A549 (cell line): ENCODE measurements at regions not wholly inside any gene's neighbourhood (a gene's known extent, or its start where the extent isn't known, plus 50 kb on each side); places are given as distances from the start of the nearest gene placed in this dataset.

Source experiments
- ATAC-seq, 2 experiments: fragments of 200-7000 bp in 1 of 2; fragments of >200 bp in 1 of 2; cut with Nextera tagmentation in 1 of 2; cut with Tn5 transposase in 1 of 2; 3 replicates each; pipeline versions ENCODE4 v1.8.0 to v1.9.1; 2018 to 2020; ENCODE audit warnings: mild to moderate bottlenecking in 1 of 2, moderate library complexity in 1 of 2
- CTCF ChIA-PET: fragments of 300-600 bp; sonication (Branson Sonifier 250); formaldehyde crosslinking; extraction: SDS; loops from one replicate; lab custom pipeline; 2021; ENCODE audit warnings: antibody characterized with exemption, inconsistent platforms; lab: Yijun Ruan, JAX
- POLR2A ChIA-PET: fragments of 350-600 bp; formaldehyde crosslinking; extraction: SDS; loops from one replicate; lab custom pipeline; 2021; ENCODE audit warnings: antibody characterized with exemption, inconsistent platforms; lab: Yijun Ruan, JAX
- DNase-seq, 2 experiments: peaks; one replicate each; pipeline versions ENCODE4 v3.0.0 to v3.0.0-alpha.2; 2011 to 2016; ENCODE audit warnings: low read depth in 1 of 2, low spot score in 1 of 2
- FAIRE-seq: peaks from 2 replicates; lab custom pipeline; 2011; peaks lifted over from hg19 to GRCh38; lab: Jason Lieb, UNC
- H3K27ac ChIP-seq, 2 experiments: fragments of >200 bp; sonication (Bioruptor Twin); formaldehyde crosslinking; 3 replicates each; pipeline ENCODE4 v1.5.1; 2016 to 2017
- H3K4me1 ChIP-seq: fragments of >200 bp; sonication (Bioruptor Twin); formaldehyde crosslinking; 3 replicates; pipeline ENCODE4 v1.6.1; 2016
- H3K4me2 ChIP-seq: fragments of >200 bp; sonication (Bioruptor Twin); formaldehyde crosslinking; 3 replicates; pipeline ENCODE4 v1.6.1; 2016
- H3K4me3 ChIP-seq: fragments of >200 bp; sonication (Bioruptor Twin); formaldehyde crosslinking; 3 replicates; pipeline ENCODE4 v1.5.1; 2016
- H3K9me3 ChIP-seq: fragments of >200 bp; sonication (Bioruptor Twin); formaldehyde crosslinking; 3 replicates; pipeline ENCODE4 v1.6.1; 2016
- ATOH8 ChIP-seq: fragments of 250-450 bp; sonication (Bioruptor Pico); IDR thresholded peaks from 2 replicates; pipeline ENCODE4 v1.5.0; 2020; ENCODE audit warnings: low read depth, mild to moderate bottlenecking, moderate library complexity
- BHLHE40 ChIP-seq: IDR thresholded peaks from 2 replicates; pipeline ENCODE4 v1.6.1; 2012; ENCODE audit warnings: low read depth, low read length, inconsistent platforms
- CEBPB ChIP-seq, 2 experiments: fragments of >200 bp in 1 of 2; sonication (Bioruptor Twin) in 1 of 2; formaldehyde crosslinking in 1 of 2; IDR thresholded peaks; 2 replicates each; pipeline ENCODE4 v1.6.1; 2012 to 2016
- EHF ChIP-seq: fragments of 250-450 bp; sonication (Bioruptor Pico); IDR thresholded peaks from 2 replicates; pipeline ENCODE4 v1.5.0; 2020; ENCODE audit warnings: mild to moderate bottlenecking
- ELK1 ChIP-seq: fragments of 150-350 bp; IDR thresholded peaks from 2 replicates; pipeline ENCODE4 v1.6.1; 2014; ENCODE audit warnings: low read depth, mild to moderate bottlenecking, low read length
- EP300 ChIP-seq, 2 experiments: fragments of >200 bp; sonication (Bioruptor Twin); formaldehyde crosslinking; IDR thresholded peaks; 2 replicates in 1 of 2; 3 replicates in 1 of 2; pipeline ENCODE4 v1.6.1; 2016 to 2017
- FOSL2 ChIP-seq, 2 experiments: fragments of 450-650 bp in 1 of 2; fragments of >200 bp in 1 of 2; sonication (Bioruptor Twin) in 1 of 2; formaldehyde crosslinking; IDR thresholded peaks; 2 replicates each; pipeline versions ENCODE4 v1.5.0 to v1.6.1; 2016 to 2020; ENCODE audit warnings: mild to moderate bottlenecking in 1 of 2, moderate library complexity in 1 of 2
- FOXS1 ChIP-seq: fragments of 250-450 bp; sonication (Bioruptor Pico); IDR thresholded peaks from 2 replicates; pipeline ENCODE4 v1.5.0; 2020; ENCODE audit warnings: mild to moderate bottlenecking, moderate library complexity
- JUNB ChIP-seq: fragments of >200 bp; sonication (Bioruptor Twin); formaldehyde crosslinking; IDR thresholded peaks from 2 replicates; pipeline ENCODE4 v1.6.1; 2016
- KDM1A ChIP-seq: fragments of 200-600 bp; sonication (generic); IDR thresholded peaks from 2 replicates; pipeline ENCODE4 v1.6.1; 2016; ENCODE audit warnings: low read depth, mild to moderate bottlenecking
- KDM5A ChIP-seq: fragments of 200-600 bp; sonication (generic); IDR thresholded peaks from 2 replicates; pipeline ENCODE4 v1.6.1; 2016; ENCODE audit warnings: antibody characterized with exemption, mild to moderate bottlenecking
- MYC ChIP-seq: IDR thresholded peaks from 2 replicates; pipeline ENCODE4 v1.6.1; 2012; ENCODE audit warnings: mild to moderate bottlenecking, inconsistent platforms, low read length, improper control_type of control experiment, borderline replicate concordance
- POLR2AphosphoS2 ChIP-seq: conservative IDR thresholded peaks from 2 replicates; pipeline ENCODE4 v1.6.1; 2012; ENCODE audit warnings: low read length, improper control_type of control experiment, inconsistent platforms
- RAD21 ChIP-seq, 2 experiments: fragments of >200 bp in 1 of 2; sonication (Bioruptor Twin) in 1 of 2; formaldehyde crosslinking in 1 of 2; IDR thresholded peaks in 1 of 2; conservative IDR thresholded peaks in 1 of 2; 2 replicates in 1 of 2; 3 replicates in 1 of 2; pipeline ENCODE4 v1.6.1; 2012 to 2018; ENCODE audit warnings: inconsistent platforms in 1 of 2
- ZFP36 ChIP-seq: fragments of 450-650 bp; IDR thresholded peaks from 2 replicates; pipeline ENCODE4 v1.6.1; 2014; ENCODE audit warnings: borderline replicate concordance; ENCODE audit not compliant: partially characterized antibody
- WGBS: methylation state at CpG from one replicate; pipeline ENCODE4 v1.1.6; 2017; ENCODE audit errors: missing lambda C conversion rate; 5-methylcytosine and 5-hydroxymethylcytosine counted together
- TF ChIP-seq, protein P1 (sequence below): fragments of 200-600 bp; sonication (generic); IDR thresholded peaks from 2 replicates; pipeline ENCODE4 v1.6.1; 2016; ENCODE audit warnings: antibody characterized with exemption, mild to moderate bottlenecking, moderate library complexity
- TF ChIP-seq, protein P2 (sequence below): fragments of 450-650 bp; IDR thresholded peaks from 2 replicates; pipeline ENCODE4 v1.6.1; 2014; ENCODE audit warnings: antibody characterized with exemption

- no peak for DNase-seq
- ChIA-PET CTCF (interaction anchor here (0.9 kb wide), 1 partner anchor 113 kb away, joined by 4 read pairs; no protein-coding TSS in a partner anchor), POLR2A (no interaction called here)
- ATAC-seq, result no peak
- peaks cover 21% of the 10 kb centered on the region for H3K4me1 ChIP-seq
- TF ChIP-seq KDM1A (no peak), FOSL2 (IDR thresholded peaks at IDR 0.05) (no peak), FOSL2 (CRISPR knock-in tag; IDR thresholded peaks at IDR 0.05) (no peak), RAD21 (conservative IDR thresholded peaks at IDR 0.05 in 1 of 2, IDR thresholded peaks at IDR 0.05 in 1 of 2) (no peak)
- 74% methylated on average over 3 of the region's 3 CpGs for WGBS
- no peak overlapping the region for H3K4me3 ChIP-seq
- H3K27ac ChIP-seq, result peak overlapping the region in 1 of 2 experiments; percentile 64; a peak in 2 of 6 replicates
- no peaks in the 10 kb centered on the region for H3K9me3 ChIP-seq
- FAIRE-seq, result no peak
- peak overlapping the region; percentile 39 for H3K4me2 ChIP-seq
These were observed 141.7 kb downstream of the LACC1 start for GRCh38 chr13:44021422-44021821.

GRCh38 chr13:44022196-44022595, 142.5 kb downstream of the LACC1 start:
- Histone ChIP-seq H3K27ac (peak overlapping the region; percentile 50 to 72; a peak in 5 of 6 replicates), H3K9me3 (no peaks in the 10 kb centered on the region), H3K4me2 (peak overlapping the region; percentile 39), H3K4me1 (peaks cover 20% of the 10 kb centered on the region; the same call in 2 of the 3 replicates), H3K4me3 (no peak overlapping the region)
- ChIA-PET POLR2A (no interaction called here), CTCF (no interaction called here)
- ATAC-seq (peak in 1 of 2 experiments; percentile 28; a peak in 1 of 6 replicates), FAIRE-seq (no peak), DNase-seq (peak in 1 of 2 experiments; percentile 44)
- WGBS, result 69% methylated on average over 2 of the region's 2 CpGs
- TF ChIP-seq CEBPB (IDR thresholded peaks at IDR 0.05) (peak in 1 of 2 experiments; percentile 58; a peak in 2 of 4 replicates), EP300 (IDR thresholded peaks at IDR 0.05) (0 out of 5 replicates have a peak, but pooled peaks of 1 of the 2 experiments have one; percentile 27), BHLHE40 (no peak), JUNB (no peak), POLR2AphosphoS2 (no peak)
- TF ChIP-seq, protein P1, sequence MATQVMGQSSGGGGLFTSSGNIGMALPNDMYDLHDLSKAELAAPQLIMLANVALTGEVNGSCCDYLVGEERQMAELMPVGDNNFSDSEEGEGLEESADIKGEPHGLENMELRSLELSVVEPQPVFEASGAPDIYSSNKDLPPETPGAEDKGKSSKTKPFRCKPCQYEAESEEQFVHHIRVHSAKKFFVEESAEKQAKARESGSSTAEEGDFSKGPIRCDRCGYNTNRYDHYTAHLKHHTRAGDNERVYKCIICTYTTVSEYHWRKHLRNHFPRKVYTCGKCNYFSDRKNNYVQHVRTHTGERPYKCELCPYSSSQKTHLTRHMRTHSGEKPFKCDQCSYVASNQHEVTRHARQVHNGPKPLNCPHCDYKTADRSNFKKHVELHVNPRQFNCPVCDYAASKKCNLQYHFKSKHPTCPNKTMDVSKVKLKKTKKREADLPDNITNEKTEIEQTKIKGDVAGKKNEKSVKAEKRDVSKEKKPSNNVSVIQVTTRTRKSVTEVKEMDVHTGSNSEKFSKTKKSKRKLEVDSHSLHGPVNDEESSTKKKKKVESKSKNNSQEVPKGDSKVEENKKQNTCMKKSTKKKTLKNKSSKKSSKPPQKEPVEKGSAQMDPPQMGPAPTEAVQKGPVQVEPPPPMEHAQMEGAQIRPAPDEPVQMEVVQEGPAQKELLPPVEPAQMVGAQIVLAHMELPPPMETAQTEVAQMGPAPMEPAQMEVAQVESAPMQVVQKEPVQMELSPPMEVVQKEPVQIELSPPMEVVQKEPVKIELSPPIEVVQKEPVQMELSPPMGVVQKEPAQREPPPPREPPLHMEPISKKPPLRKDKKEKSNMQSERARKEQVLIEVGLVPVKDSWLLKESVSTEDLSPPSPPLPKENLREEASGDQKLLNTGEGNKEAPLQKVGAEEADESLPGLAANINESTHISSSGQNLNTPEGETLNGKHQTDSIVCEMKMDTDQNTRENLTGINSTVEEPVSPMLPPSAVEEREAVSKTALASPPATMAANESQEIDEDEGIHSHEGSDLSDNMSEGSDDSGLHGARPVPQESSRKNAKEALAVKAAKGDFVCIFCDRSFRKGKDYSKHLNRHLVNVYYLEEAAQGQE, result no peak

DNA sequence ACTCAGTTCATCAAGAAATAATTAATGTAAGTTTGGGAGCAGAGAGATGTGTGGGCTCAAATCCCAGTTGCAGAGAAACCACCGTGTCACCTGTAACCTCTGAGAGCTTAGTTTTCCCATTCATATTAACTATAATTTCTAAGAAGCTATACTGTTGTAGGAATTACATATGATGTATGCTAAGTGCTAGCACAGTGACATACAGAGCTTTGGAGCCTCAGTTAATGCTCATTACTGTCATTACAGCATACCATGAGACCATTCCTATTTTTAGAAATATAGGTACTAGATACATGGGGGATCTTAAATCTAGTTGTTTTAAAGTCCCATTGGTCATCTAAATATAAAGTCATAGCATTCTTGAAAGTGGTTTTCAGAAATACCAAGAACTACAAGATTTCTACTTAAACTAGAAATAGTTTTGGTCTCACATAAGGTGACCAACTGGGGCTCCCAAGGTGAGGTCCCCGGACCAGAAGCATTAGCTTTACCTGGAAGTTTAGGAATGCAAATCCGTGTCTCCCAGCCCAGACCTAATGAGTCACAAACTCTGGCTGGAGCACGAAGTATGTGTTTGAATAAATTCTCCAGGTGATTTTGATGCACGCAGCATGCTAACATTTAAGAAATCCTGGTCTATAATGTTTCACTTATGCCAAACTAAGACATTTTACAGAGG, 144.6 kb downstream of the LACC1 start:
- CTCF ChIA-PET, result interaction anchor here (0.6 to 1.4 kb wide), 3 partner anchors 12 to 166 kb away, joined by 3 read pairs; no protein-coding TSS in a partner anchor
- TF ChIP-seq EHF (CRISPR knock-in tag) (no peak), MYC (no peak)
- no peak overlapping the region for H3K4me3 ChIP-seq
- no peak for DNase-seq
- FAIRE-seq, result no peak
- H3K27ac ChIP-seq, result no peak overlapping the region
- POLR2A ChIA-PET, result no interaction called here
- H3K9me3 ChIP-seq, result no peaks in the 10 kb centered on the region
- ATAC-seq, result no peak
- no peak overlapping the region for H3K4me2 ChIP-seq
- 77% methylated on average over 5 of the region's 5 CpGs for WGBS
- H3K4me1 ChIP-seq, result peaks cover 20% of the 10 kb centered on the region; the same call in 2 of the 3 replicates

GRCh38 chr13:44024846-44025195, 145.1 kb downstream of the LACC1 start:
- CTCF ChIA-PET, result interaction anchor here (0.6 kb wide), 1 partner anchor 81 kb away, joined by 3 read pairs; no protein-coding TSS in a partner anchor
- no peak overlapping the region for H3K4me3 ChIP-seq
- ATAC-seq (no peak), DNase-seq (no peak), FAIRE-seq (no peak)
- H3K4me2 ChIP-seq, result no peak overlapping the region
- H3K4me1 ChIP-seq, result peaks cover 20% of the 10 kb centered on the region; the same call in 2 of the 3 replicates
- WGBS, result 66% methylated on average over 4 of the region's 4 CpGs
- POLR2A ChIA-PET, result no interaction called here
- H3K9me3 ChIP-seq, result no peaks in the 10 kb centered on the region
- H3K27ac ChIP-seq, result no peak overlapping the region
- TF ChIP-seq FOXS1 (CRISPR knock-in tag), result no peak
- TF ChIP-seq, protein P1, result no peak
- TF ChIP-seq ELK1, result no peak
- TF ChIP-seq JUNB, result no peak
- TF ChIP-seq ATOH8 (CRISPR knock-in tag), result no peak
- TF ChIP-seq ZFP36, result no peak
- no peak for TF ChIP-seq KDM5A
- TF ChIP-seq, protein P2, sequence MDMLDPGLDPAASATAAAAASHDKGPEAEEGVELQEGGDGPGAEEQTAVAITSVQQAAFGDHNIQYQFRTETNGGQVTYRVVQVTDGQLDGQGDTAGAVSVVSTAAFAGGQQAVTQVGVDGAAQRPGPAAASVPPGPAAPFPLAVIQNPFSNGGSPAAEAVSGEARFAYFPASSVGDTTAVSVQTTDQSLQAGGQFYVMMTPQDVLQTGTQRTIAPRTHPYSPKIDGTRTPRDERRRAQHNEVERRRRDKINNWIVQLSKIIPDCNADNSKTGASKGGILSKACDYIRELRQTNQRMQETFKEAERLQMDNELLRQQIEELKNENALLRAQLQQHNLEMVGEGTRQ, result no peak
